GM23338 (cell line): ENCODE measurements at regions not wholly inside any gene's neighbourhood (a gene's known extent, or its start where the extent isn't known, plus 50 kb on each side); places are given as distances from the start of the nearest gene placed in this dataset.

Source experiments
- ATAC-seq: fragments of 200-7000 bp; cut with Tn5 transposase; 3 replicates; pipeline ENCODE4 v1.9.1; 2020
- DNase-seq: peaks from one replicate; pipeline ENCODE4 v3.0.0-alpha.2; 2015; ENCODE audit warnings: low spot score
- H2AFZ ChIP-seq: fragments of 200-600 bp; sonication (generic); 2 replicates; pipeline ENCODE4 v1.8.0; 2016; ENCODE audit warnings: antibody characterized with exemption, mild to moderate bottlenecking, moderate library complexity
- H3F3A ChIP-seq: fragments of 200-600 bp; sonication (generic); replicated peaks from 2 replicates; pipeline ENCODE4 v1.8.0; 2017; ENCODE audit warnings: antibody characterized with exemption, mixed run types, low read depth
- H3K27ac ChIP-seq: fragments of 200-600 bp; sonication (generic); 2 replicates; pipeline ENCODE4 v1.6.1; 2016; ENCODE audit warnings: low read depth
- H3K27me3 ChIP-seq: fragments of 200-600 bp; sonication (generic); 2 replicates; pipeline ENCODE4 v1.8.0; 2016; ENCODE audit warnings: mild to moderate bottlenecking, mixed run types, moderate library complexity; ENCODE audit not compliant: insufficient read depth
- H3K36me3 ChIP-seq: fragments of 200-600 bp; sonication (generic); 2 replicates; pipeline ENCODE4 v1.8.0; 2016; ENCODE audit warnings: mild to moderate bottlenecking; ENCODE audit not compliant: insufficient read depth
- H3K4me1 ChIP-seq: fragments of 200-600 bp; sonication (generic); 2 replicates; pipeline ENCODE4 v1.8.0; 2016; ENCODE audit warnings: mild to moderate bottlenecking, moderate library complexity; ENCODE audit not compliant: insufficient read depth
- H3K4me2 ChIP-seq: fragments of 200-600 bp; sonication (generic); 2 replicates; pipeline ENCODE4 v1.7.1; 2017; ENCODE audit warnings: mixed run types
- H3K4me3 ChIP-seq: fragments of 200-600 bp; sonication (generic); 2 replicates; pipeline ENCODE4 v1.6.1; 2016; ENCODE audit warnings: mixed run types
- H3K79me2 ChIP-seq: fragments of 200-600 bp; sonication (generic); replicated peaks from 2 replicates; pipeline ENCODE4 v1.8.0; 2017; ENCODE audit warnings: mild to moderate bottlenecking; ENCODE audit not compliant: insufficient read depth
- H3K9me2 ChIP-seq: fragments of 200-600 bp; sonication (generic); 2 replicates; pipeline ENCODE4 v1.8.0; 2017; ENCODE audit not compliant: insufficient read depth
- H4K20me1 ChIP-seq: fragments of 200-600 bp; sonication (generic); replicated peaks from 2 replicates; pipeline ENCODE4 v1.8.0; 2017; ENCODE audit warnings: mild to moderate bottlenecking; ENCODE audit not compliant: insufficient read depth
- H3K27ac Mint-ChIP-seq: 2 replicates; pipeline ENCODE4 v1.8.0; 2020; ENCODE audit warnings: inconsistent platforms, mild to moderate bottlenecking, moderate library complexity, mixed read lengths
- H3K27me3 Mint-ChIP-seq: 3 replicates; pipeline ENCODE4 v1.8.0; 2022; ENCODE audit warnings: low read depth, mild to moderate bottlenecking, moderate library complexity, mixed read lengths, inconsistent platforms; ENCODE audit not compliant: insufficient read depth, poor library complexity
- H3K36me3 Mint-ChIP-seq: 3 replicates; pipeline ENCODE4 v1.8.0; 2021; ENCODE audit warnings: low read depth, mild to moderate bottlenecking, inconsistent platforms, moderate library complexity, mixed read lengths
- H3K4me1 Mint-ChIP-seq: 3 replicates; pipeline ENCODE4 v1.8.0; 2020; ENCODE audit warnings: mild to moderate bottlenecking, inconsistent platforms, mixed read lengths
- H3K4me3 Mint-ChIP-seq: 3 replicates; pipeline ENCODE4 v1.8.0; 2021; ENCODE audit warnings: moderate library complexity, mild to moderate bottlenecking, inconsistent platforms, mixed read lengths
- H3K9me3 Mint-ChIP-seq: 3 replicates; pipeline ENCODE4 v1.8.0; 2020; ENCODE audit warnings: moderate library complexity, mild to moderate bottlenecking, inconsistent platforms, mixed read lengths
- CREB1 ChIP-seq: fragments of 250-450 bp; sonication (Bioruptor Pico); IDR thresholded peaks from 2 replicates; pipeline ENCODE4 v1.5.0; 2020; ENCODE audit warnings: low read depth, mild to moderate bottlenecking, moderate library complexity
- JUNB ChIP-seq: IDR thresholded peaks from one replicate; pipeline ENCODE4 v1.6.1; 2016; ENCODE audit warnings: antibody characterized with exemption; ENCODE audit not compliant: unreplicated experiment
- NANOG ChIP-seq: IDR thresholded peaks from 2 replicates; pipeline ENCODE4 v1.6.1; 2016; ENCODE audit warnings: antibody characterized with exemption, borderline replicate concordance
- STAT1 ChIP-seq: IDR thresholded peaks from one replicate; pipeline ENCODE4 v1.6.1; 2016; ENCODE audit warnings: antibody characterized with exemption; ENCODE audit not compliant: unreplicated experiment
- ZNF331 ChIP-seq: fragments of 250-450 bp; sonication (Bioruptor Pico); IDR thresholded peaks from 2 replicates; pipeline ENCODE4 v1.5.0; 2020; ENCODE audit warnings: low read depth, mild to moderate bottlenecking, moderate library complexity
- TF ChIP-seq, protein P1 (sequence below), 2 experiments: fragments of 200-600 bp in 1 of 2; sonication (generic) in 1 of 2; conservative IDR thresholded peaks; 2 replicates each; pipeline versions ENCODE4 v1.5.1 to v1.6.1; 2016 to 2017; ENCODE audit warnings: antibody characterized with exemption in 2 of 2, low read depth in 2 of 2, mild to moderate bottlenecking in 2 of 2, moderate library complexity in 1 of 2
- TF ChIP-seq, protein P2 (sequence below): fragments of 250-450 bp; sonication (Bioruptor Pico); IDR thresholded peaks from 2 replicates; pipeline ENCODE4 v1.5.0; 2020; ENCODE audit warnings: mild to moderate bottlenecking, moderate library complexity

DNA sequence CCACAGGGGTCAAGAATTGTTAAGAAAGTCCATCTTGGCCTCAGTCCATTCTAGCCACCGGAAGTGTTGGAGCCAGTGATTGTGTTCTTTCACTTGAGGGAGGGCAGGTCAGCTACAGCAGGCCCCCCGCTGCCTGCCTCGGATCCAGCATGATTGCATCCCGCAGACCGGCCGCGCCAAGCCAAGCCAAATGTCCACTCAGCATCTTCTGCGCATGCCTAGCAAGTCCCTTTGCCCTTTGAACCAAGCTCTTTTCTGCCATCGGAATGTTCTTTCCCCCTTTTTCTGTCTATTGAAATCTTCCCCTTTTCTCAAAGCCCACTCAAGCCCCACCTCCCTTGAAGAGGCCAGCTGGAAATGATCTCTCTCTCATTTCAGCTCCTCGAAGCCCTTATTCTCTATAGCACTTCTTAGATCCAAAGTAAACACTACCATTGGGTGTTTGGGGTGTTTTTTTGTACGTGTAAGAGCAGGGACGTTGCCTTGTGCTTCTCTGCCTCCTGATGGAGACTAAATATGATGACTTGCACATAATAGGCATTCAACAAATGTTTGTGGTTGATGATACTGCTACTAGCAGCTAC, 147.8 kb upstream of the BCOR start:
- no peak overlapping the region for H2AFZ ChIP-seq

More for the DNA sequence above, 147.8 kb upstream of the BCOR start:
- H3K27me3 ChIP-seq: no peaks in the 10 kb centered on the region
- no peaks in the 10 kb centered on the region for H3K79me2 ChIP-seq
- H3F3A ChIP-seq: no peaks in the 10 kb centered on the region
- H3K4me1 ChIP-seq: 0 out of 2 replicates have a peak, but pooled peaks cover 3% of the 10 kb centered on the region
- H3K4me3 Mint-ChIP-seq: no peak overlapping the region
- H3K36me3 ChIP-seq: no peaks in the 10 kb centered on the region
- DNase-seq (no peak), ATAC-seq (no peak)
- peaks cover 13% of the 10 kb centered on the region for H3K27me3 Mint-ChIP-seq
- H3K36me3 Mint-ChIP-seq: no peaks in the 10 kb centered on the region
- peaks cover 23% of the 10 kb centered on the region; the same call in 2 of the 3 replicates for H3K4me1 Mint-ChIP-seq
- H3K27ac Mint-ChIP-seq: no peak overlapping the region
- no peaks in the 10 kb centered on the region for H3K9me2 ChIP-seq
- H4K20me1 ChIP-seq: no peaks in the 10 kb centered on the region
- TF ChIP-seq NANOG (no peak), JUNB (no peak), STAT1 (no peak), CREB1 (CRISPR knock-in tag) (no peak), ZNF331 (CRISPR knock-in tag) (no peak)
- TF ChIP-seq, protein P1, sequence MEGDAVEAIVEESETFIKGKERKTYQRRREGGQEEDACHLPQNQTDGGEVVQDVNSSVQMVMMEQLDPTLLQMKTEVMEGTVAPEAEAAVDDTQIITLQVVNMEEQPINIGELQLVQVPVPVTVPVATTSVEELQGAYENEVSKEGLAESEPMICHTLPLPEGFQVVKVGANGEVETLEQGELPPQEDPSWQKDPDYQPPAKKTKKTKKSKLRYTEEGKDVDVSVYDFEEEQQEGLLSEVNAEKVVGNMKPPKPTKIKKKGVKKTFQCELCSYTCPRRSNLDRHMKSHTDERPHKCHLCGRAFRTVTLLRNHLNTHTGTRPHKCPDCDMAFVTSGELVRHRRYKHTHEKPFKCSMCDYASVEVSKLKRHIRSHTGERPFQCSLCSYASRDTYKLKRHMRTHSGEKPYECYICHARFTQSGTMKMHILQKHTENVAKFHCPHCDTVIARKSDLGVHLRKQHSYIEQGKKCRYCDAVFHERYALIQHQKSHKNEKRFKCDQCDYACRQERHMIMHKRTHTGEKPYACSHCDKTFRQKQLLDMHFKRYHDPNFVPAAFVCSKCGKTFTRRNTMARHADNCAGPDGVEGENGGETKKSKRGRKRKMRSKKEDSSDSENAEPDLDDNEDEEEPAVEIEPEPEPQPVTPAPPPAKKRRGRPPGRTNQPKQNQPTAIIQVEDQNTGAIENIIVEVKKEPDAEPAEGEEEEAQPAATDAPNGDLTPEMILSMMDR (conservative IDR thresholded peaks at IDR 0.05; ENCODE audit: low read depth in 2 of 2): no peak
- TF ChIP-seq, protein P2, sequence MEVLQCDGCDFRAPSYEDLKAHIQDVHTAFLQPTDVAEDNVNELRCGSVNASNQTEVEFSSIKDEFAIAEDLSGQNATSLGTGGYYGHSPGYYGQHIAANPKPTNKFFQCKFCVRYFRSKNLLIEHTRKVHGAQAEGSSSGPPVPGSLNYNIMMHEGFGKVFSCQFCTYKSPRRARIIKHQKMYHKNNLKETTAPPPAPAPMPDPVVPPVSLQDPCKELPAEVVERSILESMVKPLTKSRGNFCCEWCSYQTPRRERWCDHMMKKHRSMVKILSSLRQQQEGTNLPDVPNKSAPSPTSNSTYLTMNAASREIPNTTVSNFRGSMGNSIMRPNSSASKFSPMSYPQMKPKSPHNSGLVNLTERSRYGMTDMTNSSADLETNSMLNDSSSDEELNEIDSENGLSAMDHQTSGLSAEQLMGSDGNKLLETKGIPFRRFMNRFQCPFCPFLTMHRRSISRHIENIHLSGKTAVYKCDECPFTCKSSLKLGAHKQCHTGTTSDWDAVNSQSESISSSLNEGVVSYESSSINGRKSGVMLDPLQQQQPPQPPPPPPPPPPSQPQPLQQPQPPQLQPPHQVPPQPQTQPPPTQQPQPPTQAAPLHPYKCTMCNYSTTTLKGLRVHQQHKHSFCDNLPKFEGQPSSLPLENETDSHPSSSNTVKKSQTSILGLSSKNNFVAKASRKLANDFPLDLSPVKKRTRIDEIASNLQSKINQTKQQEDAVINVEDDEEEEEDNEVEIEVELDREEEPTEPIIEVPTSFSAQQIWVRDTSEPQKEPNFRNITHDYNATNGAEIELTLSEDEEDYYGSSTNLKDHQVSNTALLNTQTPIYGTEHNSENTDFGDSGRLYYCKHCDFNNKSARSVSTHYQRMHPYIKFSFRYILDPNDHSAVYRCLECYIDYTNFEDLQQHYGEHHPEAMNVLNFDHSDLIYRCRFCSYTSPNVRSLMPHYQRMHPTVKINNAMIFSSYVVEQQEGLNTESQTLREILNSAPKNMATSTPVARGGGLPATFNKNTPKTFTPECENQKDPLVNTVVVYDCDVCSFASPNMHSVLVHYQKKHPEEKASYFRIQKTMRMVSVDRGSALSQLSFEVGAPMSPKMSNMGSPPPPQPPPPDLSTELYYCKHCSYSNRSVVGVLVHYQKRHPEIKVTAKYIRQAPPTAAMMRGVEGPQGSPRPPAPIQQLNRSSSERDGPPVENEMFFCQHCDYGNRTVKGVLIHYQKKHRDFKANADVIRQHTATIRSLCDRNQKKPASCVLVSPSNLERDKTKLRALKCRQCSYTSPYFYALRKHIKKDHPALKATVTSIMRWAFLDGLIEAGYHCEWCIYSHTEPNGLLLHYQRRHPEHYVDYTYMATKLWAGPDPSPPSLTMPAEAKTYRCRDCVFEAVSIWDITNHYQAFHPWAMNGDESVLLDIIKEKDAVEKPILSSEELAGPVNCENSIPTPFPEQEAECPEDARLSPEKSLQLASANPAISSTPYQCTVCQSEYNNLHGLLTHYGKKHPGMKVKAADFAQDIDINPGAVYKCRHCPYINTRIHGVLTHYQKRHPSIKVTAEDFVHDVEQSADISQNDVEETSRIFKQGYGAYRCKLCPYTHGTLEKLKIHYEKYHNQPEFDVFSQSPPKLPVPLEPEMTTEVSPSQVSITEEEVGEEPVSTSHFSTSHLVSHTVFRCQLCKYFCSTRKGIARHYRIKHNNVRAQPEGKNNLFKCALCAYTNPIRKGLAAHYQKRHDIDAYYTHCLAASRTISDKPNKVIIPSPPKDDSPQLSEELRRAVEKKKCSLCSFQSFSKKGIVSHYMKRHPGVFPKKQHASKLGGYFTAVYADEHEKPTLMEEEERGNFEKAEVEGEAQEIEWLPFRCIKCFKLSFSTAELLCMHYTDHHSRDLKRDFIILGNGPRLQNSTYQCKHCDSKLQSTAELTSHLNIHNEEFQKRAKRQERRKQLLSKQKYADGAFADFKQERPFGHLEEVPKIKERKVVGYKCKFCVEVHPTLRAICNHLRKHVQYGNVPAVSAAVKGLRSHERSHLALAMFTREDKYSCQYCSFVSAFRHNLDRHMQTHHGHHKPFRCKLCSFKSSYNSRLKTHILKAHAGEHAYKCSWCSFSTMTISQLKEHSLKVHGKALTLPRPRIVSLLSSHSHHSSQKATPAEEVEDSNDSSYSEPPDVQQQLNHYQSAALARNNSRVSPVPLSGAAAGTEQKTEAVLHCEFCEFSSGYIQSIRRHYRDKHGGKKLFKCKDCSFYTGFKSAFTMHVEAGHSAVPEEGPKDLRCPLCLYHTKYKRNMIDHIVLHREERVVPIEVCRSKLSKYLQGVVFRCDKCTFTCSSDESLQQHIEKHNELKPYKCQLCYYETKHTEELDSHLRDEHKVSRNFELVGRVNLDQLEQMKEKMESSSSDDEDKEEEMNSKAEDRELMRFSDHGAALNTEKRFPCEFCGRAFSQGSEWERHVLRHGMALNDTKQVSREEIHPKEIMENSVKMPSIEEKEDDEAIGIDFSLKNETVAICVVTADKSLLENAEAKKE (CRISPR knock-in tag): no peak
- H3K27ac ChIP-seq: no peak overlapping the region
- no peak overlapping the region for H3K4me3 ChIP-seq
- no peak overlapping the region for H3K4me2 ChIP-seq
- no peaks in the 10 kb centered on the region for H3K9me3 Mint-ChIP-seq
